ENCODE measurements at regions not wholly inside any gene's neighbourhood (a gene's known extent, or its start where the extent isn't known, plus 50 kb on each side); places are given as distances from the start of the nearest gene placed in this dataset.

DNA sequence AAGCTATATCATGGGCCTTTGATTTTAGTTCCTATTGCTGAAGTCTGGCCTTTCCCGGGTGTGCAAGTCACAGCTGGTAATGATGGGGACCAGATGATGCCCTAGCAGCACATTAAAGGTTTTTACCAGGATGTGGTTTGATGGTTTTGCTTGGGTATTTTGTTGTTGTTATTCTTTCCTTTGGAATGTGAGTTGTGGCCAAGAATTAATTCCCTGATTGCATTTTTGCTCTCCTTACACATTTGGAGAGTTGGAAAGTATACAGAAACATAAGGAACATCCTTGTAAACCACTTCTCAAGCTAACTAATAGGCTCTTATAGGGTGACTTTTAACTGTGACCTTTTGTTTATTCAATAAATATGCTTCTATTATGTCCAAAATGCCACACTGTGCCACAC is 154.1 kb upstream of the MMADHC start:
- Histone ChIP-seq H2AFZ (ENCODE audit: low read depth, low read length) (no peak overlapping the region), H3K9me3 (replicated peaks; ENCODE audit: control insufficient read depth, insufficient read depth, low read depth, low read length) (no peaks in the 10 kb centered on the region), H4K20me1 (replicated peaks; ENCODE audit: control insufficient read depth, insufficient read depth, low read length) (no peaks in the 10 kb centered on the region), H3K27ac (ENCODE audit: extremely low read depth, low read depth, low read length) (no peak overlapping the region), H3K27me3 (ENCODE audit: control insufficient read depth in 2 of 2, insufficient read depth in 2 of 2, low read length in 2 of 2) (no peaks in the 10 kb centered on the region), H3K79me2 (ENCODE audit: control insufficient read depth, insufficient read depth, low read length) (no peaks in the 10 kb centered on the region), H3K36me3 (ENCODE audit: control insufficient read depth, insufficient read depth, low read length) (no peaks in the 10 kb centered on the region), H3K4me1 (replicated peaks in 1 of 2; ENCODE audit: control insufficient read depth in 2 of 2, insufficient read depth in 2 of 2, low read length in 2 of 2) (no peaks in the 10 kb centered on the region), H3K4me3 (no peak overlapping the region), H3K9ac (ENCODE audit: insufficient read depth in 1 of 2, low read depth in 2 of 2, low read length in 2 of 2) (no peak overlapping the region), H3K4me2 (ENCODE audit: insufficient read depth, low read length) (no peak overlapping the region), H3K9me1 (ENCODE audit: control insufficient read depth, insufficient read depth, low read length) (no peaks in the 10 kb centered on the region)
- ChIA-PET POLR2A (no interaction called here), CTCF (ENCODE audit: low intra/inter-chr PET ratio) (no interaction called here)
- WGBS (ENCODE audit: insufficient coverage, low coverage, missing lambda C conversion rate): 0% methylated on average over 1 of the region's 1 CpG
- DNase-seq (ENCODE audit: extremely low read depth in 1 of 4, low spot score in 3 of 4) (no peak), FAIRE-seq (no peak), ATAC-seq (no peak)
- in situ Hi-C loops (cut with MboI): no loop called here
- no TSS peak for BruUV-seq (replicated peaks)
- TF ChIP-seq FOXM1 (IDR thresholded peaks at IDR 0.05; ENCODE audit: low read depth): no peak
- no peak for TF ChIP-seq FOXM1 (CRISPR knock-in tag; IDR thresholded peaks at IDR 0.05; ENCODE audit: low read depth)
- no peak for TF ChIP-seq ZNF143 (CRISPR knock-in tag; IDR thresholded peaks at IDR 0.05)
- intact Hi-C loops (cut with micrococcal nuclease): no loop called here

DNA sequence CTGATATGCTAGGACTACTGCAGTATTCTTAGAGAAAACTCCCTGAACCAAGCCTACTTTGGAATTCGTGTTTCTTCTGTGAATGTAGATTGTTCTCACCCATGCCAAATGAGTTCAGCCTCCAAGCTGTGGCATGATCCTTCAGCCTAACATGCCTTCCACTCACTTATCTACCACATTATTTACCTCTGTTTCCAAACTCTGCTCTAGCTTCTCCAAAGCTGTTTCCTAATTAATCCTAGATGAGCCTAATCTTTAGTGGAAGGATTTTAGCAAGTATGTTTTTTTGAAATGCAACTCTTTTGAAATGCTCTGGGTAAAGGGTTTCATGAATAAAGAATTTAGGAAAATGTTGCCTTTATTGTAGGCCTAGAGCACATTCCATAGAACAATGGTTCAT is 152.9 kb upstream of the MMADHC start:
- Histone ChIP-seq H3K36me3 (ENCODE audit: control insufficient read depth, insufficient read depth, low read length) (no peaks in the 10 kb centered on the region), H3K4me1 (replicated peaks in 1 of 2; ENCODE audit: control insufficient read depth in 2 of 2, insufficient read depth in 2 of 2, low read length in 2 of 2) (no peaks in the 10 kb centered on the region), H3K4me2 (ENCODE audit: insufficient read depth, low read length) (no peak overlapping the region), H3K9ac (ENCODE audit: insufficient read depth in 1 of 2, low read depth in 2 of 2, low read length in 2 of 2) (no peak overlapping the region), H3K4me3 (no peak overlapping the region), H3K9me3 (replicated peaks; ENCODE audit: control insufficient read depth, insufficient read depth, low read depth, low read length) (no peaks in the 10 kb centered on the region), H3K9me1 (ENCODE audit: control insufficient read depth, insufficient read depth, low read length) (no peaks in the 10 kb centered on the region), H3K79me2 (ENCODE audit: control insufficient read depth, insufficient read depth, low read length) (no peaks in the 10 kb centered on the region), H3K27me3 (ENCODE audit: control insufficient read depth in 2 of 2, insufficient read depth in 2 of 2, low read length in 2 of 2) (no peaks in the 10 kb centered on the region), H4K20me1 (replicated peaks; ENCODE audit: control insufficient read depth, insufficient read depth, low read length) (no peaks in the 10 kb centered on the region), H3K27ac (ENCODE audit: extremely low read depth, low read depth, low read length) (no peak overlapping the region), H2AFZ (ENCODE audit: low read depth, low read length) (no peak overlapping the region)
- intact Hi-C loops (cut with micrococcal nuclease): no loop called here
- 0% methylated on average over 1 of the region's 1 CpG for WGBS (ENCODE audit: insufficient coverage, low coverage, missing lambda C conversion rate)
- ChIA-PET POLR2A (no interaction called here), CTCF (ENCODE audit: low intra/inter-chr PET ratio) (no interaction called here)
- ATAC-seq: no peak
- in situ Hi-C loops (cut with MboI): no loop called here
- no TSS peak for BruUV-seq (replicated peaks)
- no peak for DNase-seq (ENCODE audit: extremely low read depth in 1 of 4, low spot score in 3 of 4)
- FAIRE-seq: no peak
- TF ChIP-seq NFRKB (IDR thresholded peaks at IDR 0.05; ENCODE audit: low read depth): no peak
- no peak for TF ChIP-seq SIN3A (IDR thresholded peaks at IDR 0.05; ENCODE audit: borderline replicate concordance in 2 of 2, control insufficient read depth in 1 of 2, low read depth in 2 of 2, low read length in 2 of 2)
- TF ChIP-seq, protein P1, sequence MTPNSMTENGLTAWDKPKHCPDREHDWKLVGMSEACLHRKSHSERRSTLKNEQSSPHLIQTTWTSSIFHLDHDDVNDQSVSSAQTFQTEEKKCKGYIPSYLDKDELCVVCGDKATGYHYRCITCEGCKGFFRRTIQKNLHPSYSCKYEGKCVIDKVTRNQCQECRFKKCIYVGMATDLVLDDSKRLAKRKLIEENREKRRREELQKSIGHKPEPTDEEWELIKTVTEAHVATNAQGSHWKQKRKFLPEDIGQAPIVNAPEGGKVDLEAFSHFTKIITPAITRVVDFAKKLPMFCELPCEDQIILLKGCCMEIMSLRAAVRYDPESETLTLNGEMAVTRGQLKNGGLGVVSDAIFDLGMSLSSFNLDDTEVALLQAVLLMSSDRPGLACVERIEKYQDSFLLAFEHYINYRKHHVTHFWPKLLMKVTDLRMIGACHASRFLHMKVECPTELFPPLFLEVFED (CRISPR knock-in tag; conservative IDR thresholded peaks at IDR 0.05): no peak
- TF ChIP-seq BCL6 (CRISPR knock-in tag; IDR thresholded peaks at IDR 0.05): no peak
- TF ChIP-seq, protein P2, sequence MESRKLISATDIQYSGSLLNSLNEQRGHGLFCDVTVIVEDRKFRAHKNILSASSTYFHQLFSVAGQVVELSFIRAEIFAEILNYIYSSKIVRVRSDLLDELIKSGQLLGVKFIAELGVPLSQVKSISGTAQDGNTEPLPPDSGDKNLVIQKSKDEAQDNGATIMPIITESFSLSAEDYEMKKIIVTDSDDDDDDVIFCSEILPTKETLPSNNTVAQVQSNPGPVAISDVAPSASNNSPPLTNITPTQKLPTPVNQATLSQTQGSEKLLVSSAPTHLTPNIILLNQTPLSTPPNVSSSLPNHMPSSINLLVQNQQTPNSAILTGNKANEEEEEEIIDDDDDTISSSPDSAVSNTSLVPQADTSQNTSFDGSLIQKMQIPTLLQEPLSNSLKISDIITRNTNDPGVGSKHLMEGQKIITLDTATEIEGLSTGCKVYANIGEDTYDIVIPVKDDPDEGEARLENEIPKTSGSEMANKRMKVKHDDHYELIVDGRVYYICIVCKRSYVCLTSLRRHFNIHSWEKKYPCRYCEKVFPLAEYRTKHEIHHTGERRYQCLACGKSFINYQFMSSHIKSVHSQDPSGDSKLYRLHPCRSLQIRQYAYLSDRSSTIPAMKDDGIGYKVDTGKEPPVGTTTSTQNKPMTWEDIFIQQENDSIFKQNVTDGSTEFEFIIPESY (CRISPR knock-in tag; IDR thresholded peaks at IDR 0.05): no peak
- no peak for TF ChIP-seq CBX2 (IDR thresholded peaks at IDR 0.05; ENCODE audit: insufficient read depth, low read length, poor library complexity, severe bottlenecking)
- no peak for TF ChIP-seq ZBTB1 (CRISPR knock-in tag; IDR thresholded peaks at IDR 0.05; ENCODE audit: borderline replicate concordance, low read depth)
- TF ChIP-seq, protein P3, sequence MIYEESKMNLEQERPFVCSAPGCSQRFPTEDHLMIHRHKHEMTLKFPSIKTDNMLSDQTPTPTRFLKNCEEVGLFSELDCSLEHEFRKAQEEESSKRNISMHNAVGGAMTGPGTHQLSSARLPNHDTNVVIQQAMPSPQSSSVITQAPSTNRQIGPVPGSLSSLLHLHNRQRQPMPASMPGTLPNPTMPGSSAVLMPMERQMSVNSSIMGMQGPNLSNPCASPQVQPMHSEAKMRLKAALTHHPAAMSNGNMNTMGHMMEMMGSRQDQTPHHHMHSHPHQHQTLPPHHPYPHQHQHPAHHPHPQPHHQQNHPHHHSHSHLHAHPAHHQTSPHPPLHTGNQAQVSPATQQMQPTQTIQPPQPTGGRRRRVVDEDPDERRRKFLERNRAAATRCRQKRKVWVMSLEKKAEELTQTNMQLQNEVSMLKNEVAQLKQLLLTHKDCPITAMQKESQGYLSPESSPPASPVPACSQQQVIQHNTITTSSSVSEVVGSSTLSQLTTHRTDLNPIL (CRISPR knock-in tag; IDR thresholded peaks at IDR 0.05): no peak
- TF ChIP-seq FOXP1 (CRISPR knock-in tag; IDR thresholded peaks at IDR 0.05): no peak
- TF ChIP-seq POLR3G (IDR thresholded peaks at IDR 0.05; ENCODE audit: extremely low read depth, insufficient read length, insufficient replicate concordance): no peak

Measured in K562 (cell line).